NCI-H2081 (cell line): ENCODE measurements at regions not wholly inside any gene's neighbourhood (a gene's known extent, or its start where the extent isn't known, plus 50 kb on each side); places are given as distances from the start of the nearest gene placed in this dataset.
"Not testable (repeated sequence)": the region's sequence is repeated elsewhere in the genome, so short reads cannot be mapped to it uniquely, and the experiment has no call there.

Experiments used
- DNase-seq, 2 experiments: peaks; one replicate each; lab custom pipeline; 2025; lab: John Stamatoyannopoulos, UW

DNA sequence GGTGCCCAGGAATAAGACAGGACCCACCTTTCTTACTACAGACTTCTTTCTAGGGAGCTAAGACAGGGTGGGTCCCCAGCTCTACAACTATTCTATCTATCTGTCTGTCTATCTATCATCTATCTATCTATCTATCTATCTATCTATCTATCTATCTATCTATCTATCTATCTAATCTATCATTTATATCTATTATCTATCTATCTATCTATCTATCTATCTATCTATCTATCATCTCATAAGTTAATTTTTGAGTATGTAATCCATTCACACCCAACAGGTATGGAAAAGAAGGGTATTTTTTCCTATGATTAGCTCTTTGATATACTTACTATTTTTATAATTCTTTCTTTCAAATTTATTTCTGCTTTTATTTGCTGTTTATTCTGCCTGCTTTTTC is 55.9 kb downstream of the BAMBI start:
- no peak for DNase-seq

- DNase-seq = no peak
These were observed 56.3 kb downstream of the BAMBI start for GRCh38 chr10:28733647-28734046.

DNA sequence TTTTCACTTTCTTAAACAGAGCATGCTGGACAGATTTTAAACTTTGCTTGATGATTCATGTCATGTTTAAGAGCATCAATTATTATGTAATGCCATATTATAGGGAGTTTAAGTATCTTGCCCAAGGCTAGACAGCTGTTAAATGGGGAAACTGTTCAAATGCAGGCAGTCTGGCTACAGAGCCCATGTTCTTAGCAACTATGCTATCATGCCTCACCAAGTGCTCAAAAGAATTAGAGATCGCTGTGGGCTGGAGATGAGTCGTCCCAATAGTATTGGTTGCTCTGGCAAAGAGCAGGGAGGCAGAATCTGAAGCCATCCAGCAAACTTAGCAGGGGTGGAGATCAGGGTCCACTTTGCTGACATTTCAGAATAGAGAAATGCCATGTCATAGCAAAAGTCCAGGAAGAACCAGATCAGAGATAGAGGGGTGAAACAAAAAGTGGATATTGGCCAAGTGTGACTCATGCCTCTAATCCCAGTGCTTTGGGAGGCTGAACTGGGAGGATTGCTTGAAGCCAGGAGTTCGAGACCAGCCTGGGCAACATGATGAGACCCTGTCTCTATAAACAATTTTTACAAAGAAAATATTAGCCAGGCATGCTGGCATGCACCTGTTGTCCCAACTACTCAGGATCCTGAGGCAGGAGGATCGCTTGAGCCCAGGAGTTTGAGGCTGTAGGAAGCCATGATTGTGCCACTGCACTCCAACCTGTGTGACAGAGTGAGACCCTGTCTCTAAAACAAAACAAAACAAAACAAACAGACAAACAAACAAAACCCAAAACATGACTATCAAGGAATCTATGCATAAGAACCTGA is 57.8 kb downstream of the BAMBI start:
- DNase-seq = no peak

DNA sequence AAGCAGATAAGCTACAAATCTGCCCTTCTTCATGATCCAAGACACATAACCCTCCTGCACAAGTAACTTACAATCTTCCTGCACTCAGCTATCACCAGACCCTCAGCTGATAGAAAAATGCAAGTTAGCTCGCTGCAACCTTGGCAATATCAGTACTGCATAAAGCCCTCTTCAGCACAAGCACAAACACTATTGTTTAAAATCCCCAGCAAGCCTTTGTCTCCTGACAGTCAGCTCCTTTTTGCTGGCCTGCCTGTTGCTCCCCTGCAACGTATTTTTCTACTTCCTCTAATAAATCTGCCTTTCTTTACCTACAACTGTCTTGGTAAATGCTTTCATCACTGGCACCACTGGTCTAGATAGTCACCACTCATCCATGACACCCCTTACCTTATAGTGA is 59.8 kb downstream of the BAMBI start:
- DNase-seq = no peak

GRCh38 chr10:28738200-28738599 is 60.9 kb downstream of the BAMBI start:
- DNase-seq = no peak

DNA sequence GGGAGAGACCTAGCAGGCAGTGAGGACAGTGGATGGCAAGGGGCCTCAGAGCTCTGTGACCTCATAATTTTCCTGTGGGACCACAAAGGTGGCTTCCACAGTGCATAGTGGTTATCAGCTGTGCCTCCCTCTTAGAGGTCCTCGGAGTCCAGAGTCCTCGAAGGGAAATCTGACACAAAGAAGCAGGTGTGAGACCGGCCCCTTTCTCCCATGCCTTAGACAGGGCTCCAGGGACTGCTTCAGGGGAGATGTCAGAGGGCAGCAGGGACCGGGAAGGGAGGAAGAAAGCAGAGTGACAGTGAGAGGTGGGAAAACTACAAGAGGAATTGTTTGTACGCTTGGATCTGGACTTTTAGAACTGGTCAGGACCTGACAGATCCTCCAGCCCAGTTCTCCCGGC is 66.3 kb downstream of the BAMBI start:
- no peak for DNase-seq

DNA sequence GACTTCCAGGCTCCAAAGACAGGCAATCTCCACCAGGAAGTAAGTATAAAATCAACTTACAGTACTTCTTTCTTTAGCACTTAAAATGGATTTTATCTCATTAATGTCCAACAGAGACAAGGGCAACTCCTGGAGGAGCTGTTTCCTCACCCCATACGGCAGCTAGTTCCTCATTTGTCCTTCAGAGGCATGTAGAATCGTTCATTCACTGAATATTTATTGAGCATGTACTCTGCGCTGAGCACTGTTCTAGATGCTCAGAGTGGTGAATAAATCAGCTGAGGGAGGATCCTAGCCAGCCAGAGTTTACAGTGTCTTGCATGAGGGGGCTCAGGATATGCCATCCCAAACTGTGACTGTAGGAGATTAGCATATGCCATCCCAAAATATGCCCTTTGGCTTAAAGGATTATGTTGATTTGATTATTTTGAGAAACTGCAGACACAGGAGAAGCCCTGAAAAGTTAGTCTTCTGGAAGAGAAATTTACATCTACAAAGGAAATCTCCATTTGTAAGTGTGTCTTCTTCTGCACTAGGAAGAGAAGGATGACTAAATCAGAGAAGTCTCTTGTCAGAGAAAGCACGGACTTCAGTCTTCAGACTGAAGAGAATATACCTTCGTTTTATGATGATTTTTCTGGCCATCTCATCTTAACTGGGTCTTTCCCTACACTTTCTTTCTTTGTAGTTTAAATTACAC is 66.9 kb downstream of the BAMBI start:
- DNase-seq = no peak

GRCh38 chr10:28754930-28755718 is 77.8 kb downstream of the BAMBI start:
- DNase-seq = no peak

- DNase-seq = no peak
These were observed 83.9 kb downstream of the BAMBI start for GRCh38 chr10:28761084-28761846.

GRCh38 chr10:28763471-28764170 is 86.3 kb downstream of the BAMBI start:
- DNase-seq = no peak

- no peak for DNase-seq
These were observed 88.3 kb downstream of the BAMBI start for GRCh38 chr10:28765641-28766040.

DNA sequence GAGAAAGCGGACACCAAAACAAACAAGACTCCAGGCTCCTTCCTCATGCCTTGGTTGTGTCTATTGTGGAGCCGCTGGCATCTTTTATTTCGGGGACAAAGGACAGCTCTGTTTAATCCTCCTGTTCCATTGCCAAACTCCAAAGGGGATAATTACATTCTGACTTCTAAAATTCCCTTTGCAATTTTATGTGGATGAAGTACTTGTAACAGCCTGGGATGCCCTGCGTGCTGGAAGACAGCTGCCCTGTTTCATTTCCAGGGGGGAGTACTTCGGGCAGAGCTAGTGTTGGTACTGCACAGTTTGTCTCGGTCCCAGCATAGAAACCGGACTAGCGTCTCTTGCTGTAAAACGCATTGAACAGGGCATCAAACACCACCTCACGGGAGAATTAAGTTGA is 90.9 kb downstream of the BAMBI start:
- DNase-seq = peak; percentile 3 to 8

DNA sequence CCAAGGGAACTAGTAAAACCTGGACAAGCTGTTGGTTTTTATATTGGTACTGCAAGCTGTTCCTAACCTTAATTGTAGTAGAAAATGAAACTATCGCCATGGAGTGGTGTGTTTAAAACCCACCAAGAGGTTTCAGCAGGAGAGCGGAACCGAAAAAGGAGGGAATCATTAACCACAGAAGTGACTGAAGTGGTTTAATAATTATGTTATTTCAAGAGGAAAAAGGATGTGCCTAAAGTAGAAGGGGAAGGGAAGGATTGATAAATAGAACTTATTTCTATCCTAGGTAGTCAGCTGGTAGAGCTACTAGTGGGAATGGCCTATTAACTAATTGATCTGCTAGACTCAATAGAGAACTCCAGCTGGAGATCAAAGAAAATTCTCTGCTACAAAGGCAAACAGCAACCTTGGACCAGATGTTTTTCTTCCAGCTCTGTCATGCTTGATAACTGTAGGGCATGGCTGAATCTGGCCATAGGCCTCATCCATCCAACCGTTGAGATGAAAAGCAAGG is 91.8 kb downstream of the BAMBI start:
- no peak for DNase-seq

- not testable (repeated sequence) for DNase-seq
These were observed 94.3 kb downstream of the BAMBI start for GRCh38 chr10:28771580-28772090.

DNA sequence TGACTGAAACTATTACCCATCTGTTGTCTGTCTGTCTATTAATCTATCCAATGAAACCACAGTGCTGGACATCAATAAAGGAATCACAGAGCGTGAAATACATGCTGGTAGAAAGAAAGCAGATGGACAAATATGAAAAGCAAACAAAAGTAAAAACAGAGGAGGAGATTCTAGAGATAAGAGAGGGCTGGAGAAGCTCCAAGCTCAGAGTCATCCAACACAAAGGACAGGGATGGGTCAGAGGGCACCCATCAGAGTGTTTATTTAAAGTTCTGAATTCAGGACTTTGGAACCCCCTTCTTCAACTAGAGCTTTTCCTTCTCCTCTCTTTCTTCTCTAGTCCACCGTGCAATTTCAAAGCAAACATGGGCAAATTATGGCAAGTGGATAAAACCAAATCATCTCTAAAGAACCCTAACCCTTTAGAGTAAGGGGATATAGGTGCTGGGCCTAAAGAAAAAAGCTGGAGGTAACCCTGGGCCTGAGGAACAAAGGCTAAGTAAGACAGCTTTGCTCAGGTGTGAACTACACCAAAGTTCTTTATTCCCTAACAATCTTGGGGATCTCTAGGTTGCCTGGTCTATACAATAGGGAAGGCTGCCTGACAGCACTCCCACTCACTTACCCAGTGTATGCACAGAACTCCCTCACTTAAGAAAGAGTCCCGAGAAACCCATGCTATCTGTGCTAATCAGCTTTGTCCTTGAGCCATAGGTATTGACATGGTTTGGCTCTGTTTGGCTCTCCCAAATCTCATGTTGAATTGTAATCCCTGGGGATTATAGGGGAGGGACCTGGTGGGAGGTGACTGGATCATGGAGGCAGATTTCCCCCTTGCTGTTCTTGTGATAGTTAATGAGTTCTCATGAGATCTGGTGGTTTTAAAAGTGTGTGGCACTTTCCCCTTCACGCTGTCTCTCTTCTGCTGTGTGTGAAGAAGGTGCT is 97.0 kb downstream of the BAMBI start:
- no peak for DNase-seq

DNA sequence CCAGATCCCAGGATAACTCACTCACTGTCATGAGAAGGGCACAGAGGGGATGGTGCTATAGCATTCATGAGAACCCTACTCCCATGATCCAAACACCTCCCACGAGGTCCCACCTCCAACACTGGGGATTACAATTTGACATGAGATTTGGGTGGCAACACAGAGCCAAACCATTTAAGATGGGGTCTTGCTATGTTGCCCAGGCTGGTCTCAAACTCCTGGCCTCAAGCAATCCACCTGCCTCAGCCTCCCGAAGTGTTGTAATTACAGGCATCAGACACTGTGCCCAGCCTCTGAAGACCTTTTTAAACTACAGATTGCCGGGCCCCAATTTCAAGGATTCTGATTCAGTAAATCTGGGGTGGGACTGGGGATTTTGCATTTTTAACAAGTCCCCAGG is 98.5 kb downstream of the BAMBI start:
- DNase-seq = no peak

GRCh38 chr10:28776519-28776918 is 99.2 kb downstream of the BAMBI start:
- no peak for DNase-seq

- DNase-seq = no peak
These were observed 100.6 kb downstream of the BAMBI start for GRCh38 chr10:28777911-28778310.

GRCh38 chr10:28778524-28778923 is 101.2 kb downstream of the BAMBI start:
- DNase-seq = no peak

- DNase-seq = no peak
These were observed 104.0 kb downstream of the BAMBI start for GRCh38 chr10:28781296-28781695.
